GM10266 (cell line): ENCODE measurements at regions not wholly inside any gene's neighbourhood (a gene's known extent, or its start where the extent isn't known, plus 50 kb on each side); places are given as distances from the start of the nearest gene placed in this dataset.

Experiments
- DNase-seq: peaks from one replicate; pipeline ENCODE4 v3.0.0; 2012; ENCODE audit errors: extremely low spot score
- TF ChIP-seq, protein P1 (sequence below): IDR thresholded peaks from 2 replicates; pipeline ENCODE4 v1.5.1; 2012; ENCODE audit warnings: mild to moderate bottlenecking, low read depth; ENCODE audit not compliant: control insufficient read depth, insufficient read depth; ENCODE audit errors: missing control alignments

- DNase-seq: no peak
- TF ChIP-seq, protein P1, sequence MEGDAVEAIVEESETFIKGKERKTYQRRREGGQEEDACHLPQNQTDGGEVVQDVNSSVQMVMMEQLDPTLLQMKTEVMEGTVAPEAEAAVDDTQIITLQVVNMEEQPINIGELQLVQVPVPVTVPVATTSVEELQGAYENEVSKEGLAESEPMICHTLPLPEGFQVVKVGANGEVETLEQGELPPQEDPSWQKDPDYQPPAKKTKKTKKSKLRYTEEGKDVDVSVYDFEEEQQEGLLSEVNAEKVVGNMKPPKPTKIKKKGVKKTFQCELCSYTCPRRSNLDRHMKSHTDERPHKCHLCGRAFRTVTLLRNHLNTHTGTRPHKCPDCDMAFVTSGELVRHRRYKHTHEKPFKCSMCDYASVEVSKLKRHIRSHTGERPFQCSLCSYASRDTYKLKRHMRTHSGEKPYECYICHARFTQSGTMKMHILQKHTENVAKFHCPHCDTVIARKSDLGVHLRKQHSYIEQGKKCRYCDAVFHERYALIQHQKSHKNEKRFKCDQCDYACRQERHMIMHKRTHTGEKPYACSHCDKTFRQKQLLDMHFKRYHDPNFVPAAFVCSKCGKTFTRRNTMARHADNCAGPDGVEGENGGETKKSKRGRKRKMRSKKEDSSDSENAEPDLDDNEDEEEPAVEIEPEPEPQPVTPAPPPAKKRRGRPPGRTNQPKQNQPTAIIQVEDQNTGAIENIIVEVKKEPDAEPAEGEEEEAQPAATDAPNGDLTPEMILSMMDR: no peak
Observed at GRCh38 chr2:128799730-128800129, 481.1 kb upstream of the HS6ST1 start.

GRCh38 chr2:128801576-128801975 is 482.9 kb upstream of the HS6ST1 start:
- TF ChIP-seq, protein P1: no peak
- no peak for DNase-seq

- TF ChIP-seq, protein P1: no peak
- no peak for DNase-seq
Observed at GRCh38 chr2:128803222-128803621, 484.6 kb upstream of the HS6ST1 start.

DNA sequence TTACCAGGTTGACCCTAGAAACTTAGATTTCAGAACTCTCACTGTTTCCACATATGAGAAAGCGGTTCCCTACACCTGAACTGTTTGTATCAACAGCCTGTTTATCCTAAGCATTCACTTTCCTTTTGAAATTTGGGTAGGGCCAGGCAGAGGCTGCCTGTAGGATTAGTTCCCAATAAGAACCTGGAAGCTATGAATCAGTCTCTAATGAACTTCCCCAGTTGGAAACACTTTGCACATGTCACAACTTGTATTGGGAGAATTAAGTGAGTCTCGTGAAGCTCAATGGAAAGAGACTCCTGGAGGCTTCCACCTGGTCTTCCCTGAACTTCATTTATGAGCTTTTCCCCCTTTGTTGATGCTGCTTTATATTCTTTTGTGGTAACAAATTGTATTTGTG is 486.6 kb upstream of the HS6ST1 start:
- no peak for DNase-seq
- TF ChIP-seq, protein P1: no peak

DNA sequence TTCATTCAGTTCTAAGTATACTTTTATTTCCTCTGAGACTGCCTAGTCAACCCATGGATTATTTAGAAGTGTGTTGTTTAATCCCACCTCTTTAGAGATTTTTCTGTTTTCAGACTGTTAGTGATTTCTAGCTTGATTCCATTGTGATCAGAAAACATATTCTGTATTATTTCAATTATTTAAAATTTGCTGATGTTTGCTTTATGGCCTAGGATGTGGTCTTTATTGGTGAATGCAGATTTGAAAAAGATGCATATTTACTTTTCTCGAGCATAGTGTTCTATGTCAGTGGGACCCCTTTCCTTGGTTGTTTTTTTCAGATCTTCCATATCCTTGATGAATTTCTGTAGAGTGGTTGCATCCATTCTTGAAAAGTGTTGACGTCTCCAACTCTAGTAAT is 487.2 kb upstream of the HS6ST1 start:
- TF ChIP-seq, protein P1: no peak
- no peak for DNase-seq

- no peak for DNase-seq
- TF ChIP-seq, protein P1: no peak
Observed at GRCh38 chr2:128807317-128807716, 488.6 kb upstream of the HS6ST1 start.

DNA sequence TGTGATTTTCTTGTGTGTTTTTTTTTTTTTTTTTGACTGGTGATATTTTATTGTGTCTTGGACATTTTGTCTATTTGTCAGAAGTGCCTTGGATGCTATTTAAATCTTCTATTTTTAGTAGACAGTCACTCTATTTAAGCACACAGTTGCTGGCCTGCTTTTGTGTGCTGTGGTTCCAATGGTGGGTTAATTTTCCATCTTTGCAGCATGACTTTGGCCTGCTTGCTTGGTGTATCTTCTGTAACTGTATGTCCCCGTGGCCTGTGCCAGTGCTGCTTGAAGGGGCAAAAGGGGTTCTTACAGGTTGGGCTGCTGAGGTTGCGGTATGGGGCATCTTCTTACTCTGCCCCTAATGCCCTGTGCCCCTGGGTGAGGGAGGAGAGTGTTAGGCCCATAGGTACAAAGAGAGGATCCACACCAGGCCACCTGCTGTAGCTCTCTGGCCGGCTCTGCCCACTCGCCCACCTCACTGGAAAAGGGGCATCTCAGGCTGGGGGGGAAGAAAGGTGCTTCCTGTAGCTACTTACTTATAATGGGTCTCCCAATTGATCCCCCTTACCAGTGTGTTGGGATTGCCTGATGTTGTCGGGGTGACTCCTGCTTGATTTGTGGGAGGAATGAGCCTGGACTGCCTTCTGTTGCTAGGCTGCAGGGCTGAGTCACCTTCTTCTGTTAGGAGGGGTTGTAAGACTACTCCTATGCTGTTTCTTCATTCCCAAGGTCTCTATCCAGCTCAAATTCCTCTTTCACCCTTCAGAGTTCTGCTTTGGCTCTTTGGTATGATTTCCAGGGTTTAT is 490.0 kb upstream of the HS6ST1 start:
- no peak for DNase-seq
- TF ChIP-seq, protein P1: no peak
